Stomach (tissue), 4 donors: ENCODE measurements at regions not wholly inside any gene's neighbourhood (a gene's known extent, or its start where the extent isn't known, plus 50 kb on each side); places are given as distances from the start of the nearest gene placed in this dataset.

Experiments used
- CTCF ChIP-seq, 7 experiments: fragments of 450-650 bp in 4 of 7; fragments of 200-600 bp in 3 of 7; sonication (generic) in 3 of 7; IDR thresholded peaks; one replicate each; pipeline ENCODE4 v1.5.1; 2016 to 2019; ENCODE audit warnings: antibody characterized with exemption in 7 of 7, control low read depth in 2 of 7, mild to moderate bottlenecking in 1 of 7
- EP300 ChIP-seq: sonication (generic); formaldehyde crosslinking; IDR thresholded peaks from one replicate; pipeline ENCODE4 v1.6.1; 2017; ENCODE audit warnings: antibody characterized with exemption
- POLR2A ChIP-seq, 4 donors: fragments of 450-650 bp; IDR thresholded peaks; one replicate each; pipeline ENCODE4 v1.6.1; 2016; ENCODE audit warnings: antibody characterized with exemption in 4 of 4, control low read depth in 2 of 4, mild to moderate bottlenecking in 1 of 4, moderate library complexity in 1 of 4
- POLR2AphosphoS5 ChIP-seq, 3 donors: sonication (generic); formaldehyde crosslinking; IDR thresholded peaks; one replicate each; pipeline ENCODE4 v1.6.1; 2016; ENCODE audit warnings: antibody characterized with exemption in 3 of 3

GRCh38 chr14:28382444-28383190, 384.0 kb upstream of the FOXG1 start:
- TF ChIP-seq CTCF (IDR thresholded peaks at IDR 0.05) (no peak), POLR2AphosphoS5 (IDR thresholded peaks at IDR 0.05) (no peak), POLR2A (IDR thresholded peaks at IDR 0.05) (no peak), EP300 (no peak)
